Upper lobe of left lung (tissue), 6 donors: ENCODE measurements at regions not wholly inside any gene's neighbourhood (a gene's known extent, or its start where the extent isn't known, plus 50 kb on each side); places are given as distances from the start of the nearest gene placed in this dataset.

Source experiments
- ATAC-seq, 2 donors: fragments of 200-7000 bp; cut with Tn5 transposase; one replicate each; pipeline ENCODE4 v1.9.1; 2022; ENCODE audit warnings: mild to moderate bottlenecking in 2 of 2, moderate library complexity in 2 of 2; ENCODE audit not compliant: low FRiP score in 2 of 2
- DNase-seq, 2 donors: peaks; one replicate each; pipeline ENCODE4 v3.0.0-alpha.2; 2019 to 2020
- H3K27ac ChIP-seq, 4 donors: fragments of 200-600 bp; sonication (generic); one replicate each; pipeline ENCODE4 v1.5.1; 2016 to 2019
- H3K27me3 ChIP-seq, 4 donors: fragments of 200-600 bp; sonication (generic); one replicate each; pipeline ENCODE4 v1.5.1; 2017 to 2019
- H3K36me3 ChIP-seq, 4 donors: fragments of 200-600 bp; sonication (generic); one replicate each; pipeline ENCODE4 v1.5.1; 2016 to 2019
- H3K4me1 ChIP-seq, 4 donors: fragments of 200-600 bp; sonication (generic); one replicate each; pipeline ENCODE4 v1.5.1; 2018 to 2019
- H3K4me3 ChIP-seq, 4 donors: fragments of 200-600 bp; sonication (generic); one replicate each; pipeline ENCODE4 v1.5.1; 2017 to 2019; ENCODE audit warnings: mild to moderate bottlenecking in 2 of 4, moderate library complexity in 1 of 4
- H3K9me3 ChIP-seq, 4 donors: fragments of 200-600 bp; sonication (generic); one replicate each; pipeline ENCODE4 v1.5.1; 2018 to 2019
- CTCF ChIP-seq, 6 experiments: fragments of 450-650 bp in 4 of 6; fragments of 200-600 bp in 2 of 6; sonication (generic) in 2 of 6; IDR thresholded peaks; one replicate each; pipeline ENCODE4 v1.5.1; 2016 to 2019; ENCODE audit warnings: antibody characterized with exemption in 6 of 6
- EP300 ChIP-seq, 4 donors: sonication (generic); formaldehyde crosslinking; IDR thresholded peaks; one replicate each; pipeline ENCODE4 v1.5.1; 2017; ENCODE audit warnings: antibody characterized with exemption in 4 of 4, control low read depth in 2 of 4
- POLR2A ChIP-seq, 4 donors: fragments of 450-650 bp; IDR thresholded peaks; one replicate each; pipeline ENCODE4 v1.5.1; 2016 to 2017; ENCODE audit warnings: antibody characterized with exemption in 4 of 4, mild to moderate bottlenecking in 2 of 4
- POLR2AphosphoS5 ChIP-seq, 2 donors: sonication (generic); formaldehyde crosslinking; IDR thresholded peaks; one replicate each; pipeline ENCODE4 v1.5.1; 2017; ENCODE audit warnings: antibody characterized with exemption in 2 of 2
- WGBS, 2 donors: methylation state at CpG; one replicate each; pipeline ENCODE4 v1.1.5; 2017 to 2018; 5-methylcytosine and 5-hydroxymethylcytosine counted together
- donor health status: DM: no; HTN: no; CAD: no; lungs with moderate emphysema.
- donor health status: DM: no; HTN: yes; CAD: no; lungs with severe emphysema.

GRCh38 chr3:34724916-34725499 lies 914.3 kb upstream of the ARPP21 start:
- Histone ChIP-seq H3K4me1 (no peaks in the 10 kb centered on the region), H3K27ac (no peak overlapping the region), H3K36me3 (no peaks in the 10 kb centered on the region), H3K27me3 (no peaks in the 10 kb centered on the region), H3K9me3 (no peaks in the 10 kb centered on the region), H3K4me3 (no peak overlapping the region)
- TF ChIP-seq CTCF (IDR thresholded peaks at IDR 0.05), result no peak
- ATAC-seq (no peak), DNase-seq (no peak)
- 58 to 62% methylated on average over 3 of the region's 3 CpGs for WGBS, 2 donors

- H3K4me1 ChIP-seq, result no peaks in the 10 kb centered on the region
- no peak overlapping the region for H3K27ac ChIP-seq
- TF ChIP-seq CTCF (IDR thresholded peaks at IDR 0.05) (no peak), EP300 (IDR thresholded peaks at IDR 0.05) (no peak), POLR2A (IDR thresholded peaks at IDR 0.05) (no peak), POLR2AphosphoS5 (IDR thresholded peaks at IDR 0.05) (no peak)
- no peaks in the 10 kb centered on the region for H3K9me3 ChIP-seq
- no peak for ATAC-seq
- H3K36me3 ChIP-seq, result no peaks in the 10 kb centered on the region
- no peak overlapping the region for H3K4me3 ChIP-seq
- no peak for DNase-seq
- no peaks in the 10 kb centered on the region for H3K27me3 ChIP-seq
- 61 to 63% methylated on average over 2 of the region's 2 CpGs for WGBS, 2 donors
Measured at GRCh38 chr3:34725774-34726173, 913.6 kb upstream of the ARPP21 start.

- H3K4me3 ChIP-seq, result no peak overlapping the region
- ATAC-seq (no peak), DNase-seq (no peak)
- H3K27ac ChIP-seq, result no peak overlapping the region
- no peak for TF ChIP-seq POLR2A (IDR thresholded peaks at IDR 0.05)
- peaks cover 0 to 5% (median 0%) of the 10 kb centered on the region in 4 donors for H3K9me3 ChIP-seq
- H3K4me1 ChIP-seq, result no peaks in the 10 kb centered on the region
- no peaks in the 10 kb centered on the region for H3K36me3 ChIP-seq
- 47 to 48% methylated on average over 2 of the region's 2 CpGs for WGBS, 2 donors
- no peaks in the 10 kb centered on the region for H3K27me3 ChIP-seq
Measured at GRCh38 chr3:34727700-34728099, 911.6 kb upstream of the ARPP21 start.

GRCh38 chr3:34742151-34742550 lies 897.2 kb upstream of the ARPP21 start:
- Histone ChIP-seq H3K9me3 (peaks cover 0 to 1% (median 0%) of the 10 kb centered on the region in 4 donors), H3K27me3 (no peaks in the 10 kb centered on the region), H3K27ac (no peak overlapping the region), H3K4me1 (no peaks in the 10 kb centered on the region), H3K36me3 (no peaks in the 10 kb centered on the region), H3K4me3 (no peak overlapping the region)
- DNase-seq, result no peak
- no peak for ATAC-seq
- no peak for TF ChIP-seq EP300 (IDR thresholded peaks at IDR 0.05)
- TF ChIP-seq POLR2A (IDR thresholded peaks at IDR 0.05), result no peak
- TF ChIP-seq POLR2AphosphoS5 (IDR thresholded peaks at IDR 0.05), result no peak
- TF ChIP-seq CTCF (IDR thresholded peaks at IDR 0.05), result no peak
- WGBS, 2 donors, result 85 to 96% methylated on average over 1 of the region's 1 CpG

DNA sequence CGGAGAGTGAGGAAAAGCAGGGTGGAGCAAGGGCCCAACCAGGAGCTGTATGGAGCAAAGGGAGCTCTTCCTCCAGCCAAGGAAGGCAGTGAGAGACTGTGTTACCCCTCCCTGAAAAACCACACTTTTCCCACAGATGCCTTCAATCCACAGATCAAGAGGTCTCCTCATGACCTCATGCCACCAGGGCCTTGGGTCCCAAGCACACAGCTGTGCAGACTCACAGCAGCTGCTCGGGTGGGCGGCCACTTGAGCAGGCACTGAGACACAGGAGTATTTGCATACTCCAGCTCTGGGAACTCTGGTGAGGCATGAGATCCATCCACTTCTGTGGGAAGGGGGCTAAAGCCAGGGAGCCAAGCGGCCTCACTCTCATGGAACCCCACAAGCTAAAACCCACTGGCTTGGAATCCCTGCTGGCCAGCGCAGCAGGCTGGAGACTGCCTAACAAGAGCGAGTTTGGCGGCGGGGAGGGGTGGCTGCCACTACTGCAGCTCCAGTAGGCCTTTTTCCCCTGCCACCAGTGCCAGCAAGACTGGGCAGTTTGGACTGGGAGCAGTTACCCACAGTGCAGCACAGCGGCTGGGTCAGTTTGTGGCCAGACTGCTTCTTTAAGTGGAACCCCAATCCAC lies 880.6 kb upstream of the ARPP21 start:
- no peaks in the 10 kb centered on the region for H3K9me3 ChIP-seq
- WGBS, 2 donors, result 60 to 82% methylated on average over 3 to 9 of the region's 9 CpGs
- no peak overlapping the region for H3K4me3 ChIP-seq
- TF ChIP-seq EP300 (IDR thresholded peaks at IDR 0.05) (no peak), POLR2AphosphoS5 (IDR thresholded peaks at IDR 0.05) (no peak), POLR2A (IDR thresholded peaks at IDR 0.05) (no peak), CTCF (IDR thresholded peaks at IDR 0.05) (no peak)
- no peaks in the 10 kb centered on the region for H3K27me3 ChIP-seq
- no peaks in the 10 kb centered on the region for H3K4me1 ChIP-seq
- DNase-seq, result peak in 1 of 2 donors; percentile 38
- no peaks in the 10 kb centered on the region for H3K36me3 ChIP-seq
- no peak overlapping the region for H3K27ac ChIP-seq
- no peak for ATAC-seq
